Uterus (tissue), 2 donors: ENCODE measurements at regions not wholly inside any gene's neighbourhood (a gene's known extent, or its start where the extent isn't known, plus 50 kb on each side); places are given as distances from the start of the nearest gene placed in this dataset.

ENCODE experiments used
- CTCF ChIP-seq, 4 experiments: fragments of 200-600 bp in 2 of 4; fragments of 450-650 bp in 2 of 4; sonication (generic) in 2 of 4; IDR thresholded peaks; one replicate each; pipeline ENCODE4 v1.5.1; 2016 to 2019; ENCODE audit warnings: antibody characterized with exemption in 4 of 4, mild to moderate bottlenecking in 2 of 4, moderate library complexity in 1 of 4
- POLR2A ChIP-seq, 2 donors: fragments of 450-650 bp; IDR thresholded peaks; one replicate each; pipeline ENCODE4 v1.6.1; 2016; ENCODE audit warnings: antibody characterized with exemption in 2 of 2, mild to moderate bottlenecking in 1 of 2, moderate library complexity in 1 of 2

GRCh38 chr3:36206956-36207580 is 173.2 kb upstream of the STAC start:
- no peak for TF ChIP-seq CTCF (IDR thresholded peaks at IDR 0.05)
- no peak for TF ChIP-seq POLR2A (IDR thresholded peaks at IDR 0.05)
